Sigmoid colon (tissue), 4 donors: ENCODE measurements at regions not wholly inside any gene's neighbourhood (a gene's known extent, or its start where the extent isn't known, plus 50 kb on each side); places are given as distances from the start of the nearest gene placed in this dataset.

Source experiments
- EP300 ChIP-seq, 4 donors: sonication (generic); formaldehyde crosslinking; IDR thresholded peaks; one replicate each; pipeline ENCODE4 v1.6.1; 2017; ENCODE audit warnings: antibody characterized with exemption in 4 of 4
- POLR2A ChIP-seq, 2 donors: fragments of 450-650 bp; IDR thresholded peaks; one replicate each; pipeline ENCODE4 v1.6.1; 2016; ENCODE audit warnings: antibody characterized with exemption in 2 of 2, mild to moderate bottlenecking in 2 of 2, moderate library complexity in 2 of 2
- POLR2AphosphoS5 ChIP-seq, 4 donors: sonication (generic); formaldehyde crosslinking; IDR thresholded peaks; one replicate each; pipeline ENCODE4 v1.6.1; 2017; ENCODE audit warnings: antibody characterized with exemption in 4 of 4
- TF ChIP-seq, protein P1 (sequence below), 4 experiments: fragments of 450-650 bp in 3 of 4; fragments of 200-600 bp in 1 of 4; IDR thresholded peaks; one replicate each; pipeline ENCODE4 v1.5.1; 2016 to 2019; ENCODE audit warnings: antibody characterized with exemption in 4 of 4, mild to moderate bottlenecking in 3 of 4, moderate library complexity in 2 of 4

GRCh38 chr7:85424298-85424697, 237.4 kb upstream of the SEMA3D start:
- TF ChIP-seq, protein P1, sequence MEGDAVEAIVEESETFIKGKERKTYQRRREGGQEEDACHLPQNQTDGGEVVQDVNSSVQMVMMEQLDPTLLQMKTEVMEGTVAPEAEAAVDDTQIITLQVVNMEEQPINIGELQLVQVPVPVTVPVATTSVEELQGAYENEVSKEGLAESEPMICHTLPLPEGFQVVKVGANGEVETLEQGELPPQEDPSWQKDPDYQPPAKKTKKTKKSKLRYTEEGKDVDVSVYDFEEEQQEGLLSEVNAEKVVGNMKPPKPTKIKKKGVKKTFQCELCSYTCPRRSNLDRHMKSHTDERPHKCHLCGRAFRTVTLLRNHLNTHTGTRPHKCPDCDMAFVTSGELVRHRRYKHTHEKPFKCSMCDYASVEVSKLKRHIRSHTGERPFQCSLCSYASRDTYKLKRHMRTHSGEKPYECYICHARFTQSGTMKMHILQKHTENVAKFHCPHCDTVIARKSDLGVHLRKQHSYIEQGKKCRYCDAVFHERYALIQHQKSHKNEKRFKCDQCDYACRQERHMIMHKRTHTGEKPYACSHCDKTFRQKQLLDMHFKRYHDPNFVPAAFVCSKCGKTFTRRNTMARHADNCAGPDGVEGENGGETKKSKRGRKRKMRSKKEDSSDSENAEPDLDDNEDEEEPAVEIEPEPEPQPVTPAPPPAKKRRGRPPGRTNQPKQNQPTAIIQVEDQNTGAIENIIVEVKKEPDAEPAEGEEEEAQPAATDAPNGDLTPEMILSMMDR (IDR thresholded peaks at IDR 0.05), result no peak
- TF ChIP-seq POLR2A (IDR thresholded peaks at IDR 0.05) (no peak), EP300 (IDR thresholded peaks at IDR 0.05) (no peak), POLR2AphosphoS5 (IDR thresholded peaks at IDR 0.05) (no peak)
